Loucy (cell line): ENCODE measurements at regions not wholly inside any gene's neighbourhood (a gene's known extent, or its start where the extent isn't known, plus 50 kb on each side); places are given as distances from the start of the nearest gene placed in this dataset.

ENCODE experiments used
- EZH2phosphoT487 ChIP-seq: fragments of 200-600 bp; IDR thresholded peaks from 2 replicates; pipeline ENCODE4 v1.6.1; 2018; ENCODE audit warnings: antibody characterized with exemption, mild to moderate bottlenecking, moderate library complexity, borderline replicate concordance
- TF ChIP-seq, protein P1 (sequence below): fragments of 200-600 bp; sonication (generic); conservative IDR thresholded peaks from 2 replicates; pipeline ENCODE4 v1.5.1; 2014; ENCODE audit warnings: mild to moderate bottlenecking, antibody characterized with exemption, low read length

DNA sequence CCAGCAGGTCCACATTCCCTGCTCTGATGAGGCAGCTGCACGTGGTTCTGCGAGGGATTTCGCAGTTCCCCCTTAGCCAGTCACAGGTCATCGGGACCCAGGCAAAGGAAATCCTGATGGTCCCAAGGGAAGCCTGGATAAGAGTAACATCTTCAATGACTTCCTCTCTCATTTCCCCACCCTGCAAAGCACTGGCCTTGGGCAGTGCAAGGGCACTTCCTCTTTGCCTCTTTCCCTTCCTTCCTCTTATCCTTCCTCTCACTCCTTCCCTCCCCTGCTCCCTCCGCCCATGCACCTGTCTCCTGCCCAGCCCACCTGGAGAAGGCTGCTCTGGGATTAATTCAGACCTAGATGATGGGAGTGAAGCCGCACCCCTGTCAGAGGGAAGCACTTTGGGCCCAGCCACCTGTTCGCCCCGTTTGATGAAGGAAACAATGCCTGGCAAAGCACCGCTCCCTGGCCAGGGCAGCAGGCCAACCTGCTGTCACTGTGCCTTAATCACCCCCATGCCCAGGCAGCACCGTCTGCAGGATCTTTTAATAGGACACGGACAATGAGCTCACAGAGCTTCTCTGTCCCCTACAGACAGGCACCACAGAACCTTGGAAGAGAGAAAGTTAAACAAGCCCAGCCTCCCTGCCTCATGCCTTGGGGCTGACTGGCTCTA, 113.5 kb upstream of the PABPC3 start:
- TF ChIP-seq, protein P1, sequence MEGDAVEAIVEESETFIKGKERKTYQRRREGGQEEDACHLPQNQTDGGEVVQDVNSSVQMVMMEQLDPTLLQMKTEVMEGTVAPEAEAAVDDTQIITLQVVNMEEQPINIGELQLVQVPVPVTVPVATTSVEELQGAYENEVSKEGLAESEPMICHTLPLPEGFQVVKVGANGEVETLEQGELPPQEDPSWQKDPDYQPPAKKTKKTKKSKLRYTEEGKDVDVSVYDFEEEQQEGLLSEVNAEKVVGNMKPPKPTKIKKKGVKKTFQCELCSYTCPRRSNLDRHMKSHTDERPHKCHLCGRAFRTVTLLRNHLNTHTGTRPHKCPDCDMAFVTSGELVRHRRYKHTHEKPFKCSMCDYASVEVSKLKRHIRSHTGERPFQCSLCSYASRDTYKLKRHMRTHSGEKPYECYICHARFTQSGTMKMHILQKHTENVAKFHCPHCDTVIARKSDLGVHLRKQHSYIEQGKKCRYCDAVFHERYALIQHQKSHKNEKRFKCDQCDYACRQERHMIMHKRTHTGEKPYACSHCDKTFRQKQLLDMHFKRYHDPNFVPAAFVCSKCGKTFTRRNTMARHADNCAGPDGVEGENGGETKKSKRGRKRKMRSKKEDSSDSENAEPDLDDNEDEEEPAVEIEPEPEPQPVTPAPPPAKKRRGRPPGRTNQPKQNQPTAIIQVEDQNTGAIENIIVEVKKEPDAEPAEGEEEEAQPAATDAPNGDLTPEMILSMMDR: no peak
- TF ChIP-seq EZH2phosphoT487: no peak
